PC-9 (cell line): ENCODE measurements at regions not wholly inside any gene's neighbourhood (a gene's known extent, or its start where the extent isn't known, plus 50 kb on each side); places are given as distances from the start of the nearest gene placed in this dataset.
"Not testable (repeated sequence)": the region's sequence is repeated elsewhere in the genome, so short reads cannot be mapped to it uniquely, and the experiment has no call there.

Source experiments
- BruUV-seq: library from RNA; stranded (reverse); fragments of 400-500 nt; replicated peaks from 2 replicates; lab custom pipeline; 2021; lab: Mats Ljungman, UMichigan
- CTCF ChIA-PET: fragments of 300-600 bp; sonication (Branson Sonifier 250); formaldehyde crosslinking; loops from one replicate; lab custom pipeline; 2022; ENCODE audit warnings: antibody characterized with exemption; lab: Charles Lee
- POLR2A ChIA-PET: fragments of 300-600 bp; sonication (Branson Sonifier 250); formaldehyde crosslinking; loops from one replicate; lab custom pipeline; 2022; ENCODE audit warnings: antibody characterized with exemption; ENCODE audit not compliant: unreplicated experiment; lab: Charles Lee
- DNase-seq, 2 experiments: peaks; one replicate each; pipeline versions ENCODE4 v3.0.0 to v3.0.0-alpha.2; 2015 to 2022; ENCODE audit warnings: mixed read lengths in 1 of 2
- H2AFZ ChIP-seq: fragments of 200-600 bp; sonication (generic); 2 replicates; pipeline ENCODE4 v1.8.1; 2017; ENCODE audit warnings: antibody characterized with exemption
- H3F3A ChIP-seq: fragments of 200-600 bp; sonication (generic); 2 replicates; pipeline ENCODE4 v1.8.1; 2017; ENCODE audit warnings: antibody characterized with exemption, mild to moderate bottlenecking, low read depth; ENCODE audit not compliant: insufficient read depth
- H3K27ac ChIP-seq: fragments of 200-600 bp; sonication (generic); 2 replicates; pipeline ENCODE4 v1.6.1; 2016; ENCODE audit warnings: mixed run types
- H3K27me3 ChIP-seq: fragments of 200-600 bp; sonication (generic); 2 replicates; pipeline ENCODE4 v1.6.1; 2016; ENCODE audit warnings: low read depth, mixed run types; ENCODE audit not compliant: insufficient read depth
- H3K36me3 ChIP-seq: fragments of 200-600 bp; sonication (generic); 2 replicates; pipeline ENCODE4 v1.6.1; 2016; ENCODE audit warnings: low read depth, mixed run types
- H3K4me1 ChIP-seq: fragments of 200-600 bp; sonication (generic); replicated peaks from 2 replicates; pipeline ENCODE4 v1.6.1; 2016; ENCODE audit warnings: mixed run types; ENCODE audit not compliant: insufficient read depth
- H3K4me2 ChIP-seq: fragments of 200-600 bp; sonication (generic); 2 replicates; pipeline ENCODE4 v1.6.1; 2017; ENCODE audit warnings: mixed run types
- H3K4me3 ChIP-seq: fragments of 200-600 bp; sonication (generic); 2 replicates; pipeline ENCODE4 v1.6.1; 2016; ENCODE audit warnings: mixed run types
- H3K79me2 ChIP-seq: fragments of 200-600 bp; sonication (generic); 2 replicates; pipeline ENCODE4 v1.6.1; 2017; ENCODE audit warnings: low read depth, mixed run types
- H3K9me2 ChIP-seq: fragments of 200-600 bp; sonication (generic); 2 replicates; pipeline ENCODE4 v1.8.1; 2017; ENCODE audit warnings: mild to moderate bottlenecking; ENCODE audit not compliant: insufficient read depth
- H3K9me3 ChIP-seq: fragments of 200-600 bp; sonication (generic); 2 replicates; pipeline ENCODE4 v1.8.1; 2016; ENCODE audit warnings: low read depth; ENCODE audit not compliant: insufficient read depth
- H4K20me1 ChIP-seq: fragments of 200-600 bp; sonication (generic); 2 replicates; pipeline ENCODE4 v1.8.1; 2017; ENCODE audit not compliant: insufficient read depth
- CTCF ChIP-seq: fragments of 200-600 bp; sonication (generic); conservative IDR thresholded peaks from 2 replicates; pipeline ENCODE4 v1.6.1; 2017; ENCODE audit warnings: mixed run types, antibody characterized with exemption, mild to moderate bottlenecking, moderate library complexity
- EZH2 ChIP-seq: fragments of 200-600 bp; sonication (generic); IDR thresholded peaks from 2 replicates; pipeline ENCODE4 v1.8.0; 2017; ENCODE audit warnings: antibody characterized with exemption, low read depth
- intact Hi-C: fragments of 100-400 bp; cut with micrococcal nuclease; formaldehyde crosslinking; loops from one replicate; pipeline ENCODE4 v1.10.0; 2022; ENCODE audit not compliant: unreplicated experiment

GRCh38 chr7:68409851-68410250 is 1188.4 kb upstream of the AUTS2 start:
- intact Hi-C loops = no loop called here

GRCh38 chr7:68410693-68411092 is 1187.6 kb upstream of the AUTS2 start:
- H3K79me2 ChIP-seq, POLR2A ChIA-PET, H4K20me1 ChIP-seq, H3K4me3 ChIP-seq, H3K4me2 ChIP-seq, BruUV-seq, H3K9me2 ChIP-seq, CTCF ChIA-PET, H3F3A ChIP-seq, H3K36me3 ChIP-seq, H3K9me3 ChIP-seq, H2AFZ ChIP-seq, H3K27me3 ChIP-seq, H3K27ac ChIP-seq, DNase-seq, intact Hi-C loops: not testable (repeated sequence)
- H3K4me1 ChIP-seq = 0 out of 2 replicates have a peak, but pooled peaks cover 13% of the 10 kb centered on the region

More at GRCh38 chr7:68409851-68410250, 1188.4 kb upstream of the AUTS2 start:
- DNase-seq = no peak
- no peaks in the 10 kb centered on the region for H3K27me3 ChIP-seq
- no peaks in the 10 kb centered on the region for H3K9me3 ChIP-seq
- H3K27ac ChIP-seq = no peak overlapping the region
- TF ChIP-seq CTCF (no peak), EZH2 (no peak)
- H3K9me2 ChIP-seq = no peaks in the 10 kb centered on the region
- H3K36me3 ChIP-seq = no peaks in the 10 kb centered on the region
- no peaks in the 10 kb centered on the region for H3F3A ChIP-seq
- no TSS peak for BruUV-seq
- H3K79me2 ChIP-seq = no peaks in the 10 kb centered on the region
- H3K4me1 ChIP-seq = 0 out of 2 replicates have a peak, but pooled peaks cover 13% of the 10 kb centered on the region
- H3K4me2 ChIP-seq = no peak overlapping the region
- no peaks in the 10 kb centered on the region for H4K20me1 ChIP-seq
- ChIA-PET POLR2A (no interaction called here), CTCF (no interaction called here)
- H2AFZ ChIP-seq = no peak overlapping the region
- no peak overlapping the region for H3K4me3 ChIP-seq

GRCh38 chr7:68411742-68412141 is 1186.5 kb upstream of the AUTS2 start:
- Histone ChIP-seq H3K79me2 (no peaks in the 10 kb centered on the region), H3K27ac (no peak overlapping the region), H4K20me1 (no peaks in the 10 kb centered on the region), H3K4me2 (no peak overlapping the region), H2AFZ (no peak overlapping the region), H3K9me2 (no peaks in the 10 kb centered on the region), H3K36me3 (no peaks in the 10 kb centered on the region), H3K27me3 (no peaks in the 10 kb centered on the region), H3K9me3 (no peaks in the 10 kb centered on the region), H3F3A (no peaks in the 10 kb centered on the region), H3K4me1 (0 out of 2 replicates have a peak, but pooled peaks cover 6% of the 10 kb centered on the region), H3K4me3 (no peak overlapping the region)
- DNase-seq = no peak
- CTCF ChIA-PET = no interaction called here
- TF ChIP-seq EZH2 (no peak), CTCF (no peak)
- no TSS peak for BruUV-seq
- intact Hi-C loops = no loop called here
- POLR2A ChIA-PET = no interaction called here
